ENCODE measurements at regions not wholly inside any gene's neighbourhood (a gene's known extent, or its start where the extent isn't known, plus 50 kb on each side); places are given as distances from the start of the nearest gene placed in this dataset.

DNA sequence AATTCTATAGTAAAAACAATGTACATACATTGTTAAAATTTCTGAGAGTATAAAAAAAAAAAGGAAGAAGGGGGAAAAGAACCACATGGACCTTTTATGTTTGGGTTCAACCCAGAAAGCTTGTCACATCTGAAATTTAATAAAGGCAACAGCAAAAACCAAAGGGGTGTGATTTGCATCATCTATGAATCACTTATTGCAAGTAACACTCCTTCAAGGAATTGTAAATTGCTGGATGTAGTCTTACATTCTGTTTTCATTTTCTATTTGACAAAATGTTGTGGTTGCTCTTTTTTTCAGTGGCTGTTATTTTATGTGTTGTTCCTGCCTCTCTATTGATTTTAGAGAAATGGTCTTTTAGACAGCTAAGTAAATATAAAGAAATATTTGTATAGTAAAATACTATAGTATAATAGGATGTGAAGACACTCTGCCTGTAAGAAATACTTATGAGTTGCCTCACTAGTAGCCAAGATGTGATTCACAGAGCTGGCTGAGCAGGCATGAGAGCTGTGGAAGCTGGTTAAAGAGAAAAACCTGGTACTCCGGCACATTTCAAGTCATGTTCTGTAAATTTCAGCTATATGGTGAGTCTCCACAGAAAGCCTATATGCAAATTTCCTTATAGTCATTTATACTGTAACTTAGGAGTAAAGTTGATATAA is 131.1 kb upstream of the CNTLN start:
- TF ChIP-seq, protein P1, sequence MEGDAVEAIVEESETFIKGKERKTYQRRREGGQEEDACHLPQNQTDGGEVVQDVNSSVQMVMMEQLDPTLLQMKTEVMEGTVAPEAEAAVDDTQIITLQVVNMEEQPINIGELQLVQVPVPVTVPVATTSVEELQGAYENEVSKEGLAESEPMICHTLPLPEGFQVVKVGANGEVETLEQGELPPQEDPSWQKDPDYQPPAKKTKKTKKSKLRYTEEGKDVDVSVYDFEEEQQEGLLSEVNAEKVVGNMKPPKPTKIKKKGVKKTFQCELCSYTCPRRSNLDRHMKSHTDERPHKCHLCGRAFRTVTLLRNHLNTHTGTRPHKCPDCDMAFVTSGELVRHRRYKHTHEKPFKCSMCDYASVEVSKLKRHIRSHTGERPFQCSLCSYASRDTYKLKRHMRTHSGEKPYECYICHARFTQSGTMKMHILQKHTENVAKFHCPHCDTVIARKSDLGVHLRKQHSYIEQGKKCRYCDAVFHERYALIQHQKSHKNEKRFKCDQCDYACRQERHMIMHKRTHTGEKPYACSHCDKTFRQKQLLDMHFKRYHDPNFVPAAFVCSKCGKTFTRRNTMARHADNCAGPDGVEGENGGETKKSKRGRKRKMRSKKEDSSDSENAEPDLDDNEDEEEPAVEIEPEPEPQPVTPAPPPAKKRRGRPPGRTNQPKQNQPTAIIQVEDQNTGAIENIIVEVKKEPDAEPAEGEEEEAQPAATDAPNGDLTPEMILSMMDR (IDR thresholded peaks at IDR 0.05; ENCODE audit: poor library complexity, severe bottlenecking), result no peak
- TF ChIP-seq EP300 (conservative IDR thresholded peaks at IDR 0.05; ENCODE audit: poor library complexity, severe bottlenecking) (no peak), SMC3 (conservative IDR thresholded peaks at IDR 0.05; ENCODE audit: poor library complexity) (no peak)
